HG02852 (cell line): ENCODE measurements at regions not wholly inside any gene's neighbourhood (a gene's known extent, or its start where the extent isn't known, plus 50 kb on each side); places are given as distances from the start of the nearest gene placed in this dataset.
A peak's percentile ranks its signal among the peaks of the same experiment; 100 is the strongest.
"Not testable (repeated sequence)": the region's sequence is repeated elsewhere in the genome, so short reads cannot be mapped to it uniquely, and the experiment has no call there.

Experiments
- ATAC-seq: cut with Tn5 transposase; IDR thresholded peaks from one replicate; pipeline ENCODE4 v1.9.1; 2021; ENCODE audit warnings: mild to moderate bottlenecking, moderate library complexity; ENCODE audit not compliant: unreplicated experiment

- ATAC-seq: no peak
Observed at GRCh38 chr10:62935022-62935421, 118.9 kb upstream of the EGR2 start.

- ATAC-seq: no peak
Observed at GRCh38 chr10:62934258-62934657, 118.1 kb upstream of the EGR2 start.

GRCh38 chr10:62928763-62929162, 112.6 kb upstream of the EGR2 start:
- not testable (repeated sequence) for ATAC-seq

GRCh38 chr10:62926407-62926806, 110.2 kb upstream of the EGR2 start:
- ATAC-seq: no peak

- ATAC-seq: no peak
Observed at GRCh38 chr10:62924344-62924748, 108.2 kb upstream of the EGR2 start.

- no peak for ATAC-seq
Observed at GRCh38 chr10:62919776-62920175, 103.6 kb upstream of the EGR2 start.

GRCh38 chr10:62917475-62918238, 101.5 kb upstream of the EGR2 start:
- peak; percentile 46 for ATAC-seq

GRCh38 chr10:62916141-62916603, 100.0 kb upstream of the EGR2 start:
- no peak for ATAC-seq

- ATAC-seq: no peak
Observed at GRCh38 chr10:62915158-62915557, 99.0 kb upstream of the EGR2 start.

- no peak for ATAC-seq
Observed at GRCh38 chr10:62912086-62912485, 95.9 kb upstream of the EGR2 start.

- no peak for ATAC-seq
Observed at GRCh38 chr10:62911210-62911963, 95.2 kb upstream of the EGR2 start.

- ATAC-seq: peak; percentile 78
Observed at GRCh38 chr10:62907470-62908212, 91.5 kb upstream of the EGR2 start.

GRCh38 chr10:62904281-62904875, 88.2 kb upstream of the EGR2 start:
- no peak for ATAC-seq

GRCh38 chr10:62903828-62904227, 87.7 kb upstream of the EGR2 start:
- ATAC-seq: no peak

GRCh38 chr10:62900829-62901571, 84.8 kb upstream of the EGR2 start:
- ATAC-seq: no peak

GRCh38 chr10:62899311-62899710, 83.1 kb upstream of the EGR2 start:
- ATAC-seq: no peak

- ATAC-seq: no peak
Observed at GRCh38 chr10:62895063-62895462, 78.9 kb upstream of the EGR2 start.

GRCh38 chr10:62894156-62894555, 78.0 kb upstream of the EGR2 start:
- no peak for ATAC-seq

- ATAC-seq: no peak
Observed at GRCh38 chr10:62893036-62893435, 76.9 kb upstream of the EGR2 start.

- ATAC-seq: no peak
Observed at GRCh38 chr10:62890395-62890794, 74.2 kb upstream of the EGR2 start.
